ENCODE measurements at regions not wholly inside any gene's neighbourhood (a gene's known extent, or its start where the extent isn't known, plus 50 kb on each side); places are given as distances from the start of the nearest gene placed in this dataset.

DNA sequence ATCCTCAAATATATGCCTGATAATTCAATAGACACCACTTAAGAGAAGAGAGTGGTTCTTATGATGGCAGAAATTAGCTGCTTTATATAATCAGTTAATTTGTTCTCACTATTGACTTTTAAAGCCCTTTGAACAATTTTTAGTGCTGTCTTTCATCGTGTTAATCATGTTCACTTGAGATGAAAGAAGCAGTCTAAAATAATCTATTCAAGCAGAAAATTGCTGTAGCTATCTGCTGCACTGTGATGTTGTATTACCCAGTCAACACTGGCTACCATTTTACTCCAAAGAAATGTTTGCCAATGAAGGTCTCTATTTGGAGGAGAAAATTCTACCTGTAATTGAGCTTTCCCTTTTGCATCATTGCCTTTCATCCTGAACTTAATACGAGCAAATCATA lies 459.8 kb upstream of the FSIP2 start:
- no peak for TF ChIP-seq CEBPB (IDR thresholded peaks at IDR 0.05)
- TF ChIP-seq TCF12 (IDR thresholded peaks at IDR 0.05; ENCODE audit: low read depth), result no peak
- TF ChIP-seq, protein P1, sequence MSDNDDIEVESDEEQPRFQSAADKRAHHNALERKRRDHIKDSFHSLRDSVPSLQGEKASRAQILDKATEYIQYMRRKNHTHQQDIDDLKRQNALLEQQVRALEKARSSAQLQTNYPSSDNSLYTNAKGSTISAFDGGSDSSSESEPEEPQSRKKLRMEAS (IDR thresholded peaks at IDR 0.05), result no peak
- no peak for TF ChIP-seq NFIC (IDR thresholded peaks at IDR 0.05)
- TF ChIP-seq RAD21 (IDR thresholded peaks at IDR 0.05; ENCODE audit: low read depth), result no peak

DNA sequence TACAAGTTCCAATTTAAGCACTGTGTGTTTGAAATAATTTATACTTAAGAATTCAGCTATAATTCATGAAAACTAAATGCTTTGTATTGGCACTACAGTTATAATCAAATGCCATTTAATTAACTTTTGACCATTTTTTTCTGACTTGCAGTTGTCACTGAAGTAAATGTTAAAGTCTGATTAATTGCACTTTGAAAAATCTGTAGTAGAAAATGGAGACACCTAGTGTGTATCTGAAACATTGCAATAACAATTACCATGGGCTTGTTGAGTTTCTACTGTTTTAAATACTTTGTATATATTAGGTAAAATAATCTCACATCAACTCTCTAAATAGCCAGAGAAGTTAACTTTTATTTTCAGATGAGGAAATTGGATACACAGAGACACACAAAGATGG lies 458.6 kb upstream of the FSIP2 start:
- TF ChIP-seq CREB1 (IDR thresholded peaks at IDR 0.05; ENCODE audit: low read depth), result no peak
- peak; percentile 50 for TF ChIP-seq RAD21 (IDR thresholded peaks at IDR 0.05; ENCODE audit: low read depth)

DNA sequence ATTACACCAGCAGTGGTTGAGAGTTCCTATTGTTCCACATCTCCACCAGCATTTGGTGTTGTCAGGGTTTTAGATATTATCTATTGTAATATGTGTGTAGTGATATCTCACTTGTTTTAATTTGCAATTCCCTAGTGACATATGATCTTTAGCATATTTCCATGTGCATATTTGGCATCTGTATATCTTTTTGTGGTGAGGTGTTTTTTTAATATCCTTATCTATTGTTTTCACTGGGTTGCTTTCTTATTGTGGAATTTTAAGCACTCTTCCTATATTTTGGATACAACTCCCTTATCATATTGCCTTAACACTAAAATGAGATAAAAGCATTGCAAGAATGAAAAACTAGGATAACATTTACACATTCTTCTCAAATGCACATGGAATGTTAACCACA lies 453.9 kb upstream of the FSIP2 start:
- no peak for TF ChIP-seq TAF1 (IDR thresholded peaks at IDR 0.05; ENCODE audit: low read depth)
- TF ChIP-seq ZBTB7A (IDR thresholded peaks at IDR 0.05; ENCODE audit: low read depth), result no peak
- no peak for TF ChIP-seq EGR1 (IDR thresholded peaks at IDR 0.05)
- TF ChIP-seq FOXM1 (IDR thresholded peaks at IDR 0.05; ENCODE audit: borderline replicate concordance, low read depth), result no peak
- TF ChIP-seq CEBPB (IDR thresholded peaks at IDR 0.05), result no peak
- TF ChIP-seq TEAD4 (IDR thresholded peaks at IDR 0.05), result no peak
- TF ChIP-seq NFIC (IDR thresholded peaks at IDR 0.05), result no peak
- TF ChIP-seq, protein P2, sequence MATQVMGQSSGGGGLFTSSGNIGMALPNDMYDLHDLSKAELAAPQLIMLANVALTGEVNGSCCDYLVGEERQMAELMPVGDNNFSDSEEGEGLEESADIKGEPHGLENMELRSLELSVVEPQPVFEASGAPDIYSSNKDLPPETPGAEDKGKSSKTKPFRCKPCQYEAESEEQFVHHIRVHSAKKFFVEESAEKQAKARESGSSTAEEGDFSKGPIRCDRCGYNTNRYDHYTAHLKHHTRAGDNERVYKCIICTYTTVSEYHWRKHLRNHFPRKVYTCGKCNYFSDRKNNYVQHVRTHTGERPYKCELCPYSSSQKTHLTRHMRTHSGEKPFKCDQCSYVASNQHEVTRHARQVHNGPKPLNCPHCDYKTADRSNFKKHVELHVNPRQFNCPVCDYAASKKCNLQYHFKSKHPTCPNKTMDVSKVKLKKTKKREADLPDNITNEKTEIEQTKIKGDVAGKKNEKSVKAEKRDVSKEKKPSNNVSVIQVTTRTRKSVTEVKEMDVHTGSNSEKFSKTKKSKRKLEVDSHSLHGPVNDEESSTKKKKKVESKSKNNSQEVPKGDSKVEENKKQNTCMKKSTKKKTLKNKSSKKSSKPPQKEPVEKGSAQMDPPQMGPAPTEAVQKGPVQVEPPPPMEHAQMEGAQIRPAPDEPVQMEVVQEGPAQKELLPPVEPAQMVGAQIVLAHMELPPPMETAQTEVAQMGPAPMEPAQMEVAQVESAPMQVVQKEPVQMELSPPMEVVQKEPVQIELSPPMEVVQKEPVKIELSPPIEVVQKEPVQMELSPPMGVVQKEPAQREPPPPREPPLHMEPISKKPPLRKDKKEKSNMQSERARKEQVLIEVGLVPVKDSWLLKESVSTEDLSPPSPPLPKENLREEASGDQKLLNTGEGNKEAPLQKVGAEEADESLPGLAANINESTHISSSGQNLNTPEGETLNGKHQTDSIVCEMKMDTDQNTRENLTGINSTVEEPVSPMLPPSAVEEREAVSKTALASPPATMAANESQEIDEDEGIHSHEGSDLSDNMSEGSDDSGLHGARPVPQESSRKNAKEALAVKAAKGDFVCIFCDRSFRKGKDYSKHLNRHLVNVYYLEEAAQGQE (IDR thresholded peaks at IDR 0.05; ENCODE audit: low read depth), result no peak
- TF ChIP-seq EP300 (IDR thresholded peaks at IDR 0.05; ENCODE audit: borderline replicate concordance), result no peak
- TF ChIP-seq, protein P1 (IDR thresholded peaks at IDR 0.05), result no peak
- TF ChIP-seq, protein P3, sequence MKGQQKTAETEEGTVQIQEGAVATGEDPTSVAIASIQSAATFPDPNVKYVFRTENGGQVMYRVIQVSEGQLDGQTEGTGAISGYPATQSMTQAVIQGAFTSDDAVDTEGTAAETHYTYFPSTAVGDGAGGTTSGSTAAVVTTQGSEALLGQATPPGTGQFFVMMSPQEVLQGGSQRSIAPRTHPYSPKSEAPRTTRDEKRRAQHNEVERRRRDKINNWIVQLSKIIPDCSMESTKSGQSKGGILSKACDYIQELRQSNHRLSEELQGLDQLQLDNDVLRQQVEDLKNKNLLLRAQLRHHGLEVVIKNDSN (IDR thresholded peaks at IDR 0.05), result no peak
- TF ChIP-seq TCF12 (IDR thresholded peaks at IDR 0.05; ENCODE audit: low read depth), result no peak

DNA sequence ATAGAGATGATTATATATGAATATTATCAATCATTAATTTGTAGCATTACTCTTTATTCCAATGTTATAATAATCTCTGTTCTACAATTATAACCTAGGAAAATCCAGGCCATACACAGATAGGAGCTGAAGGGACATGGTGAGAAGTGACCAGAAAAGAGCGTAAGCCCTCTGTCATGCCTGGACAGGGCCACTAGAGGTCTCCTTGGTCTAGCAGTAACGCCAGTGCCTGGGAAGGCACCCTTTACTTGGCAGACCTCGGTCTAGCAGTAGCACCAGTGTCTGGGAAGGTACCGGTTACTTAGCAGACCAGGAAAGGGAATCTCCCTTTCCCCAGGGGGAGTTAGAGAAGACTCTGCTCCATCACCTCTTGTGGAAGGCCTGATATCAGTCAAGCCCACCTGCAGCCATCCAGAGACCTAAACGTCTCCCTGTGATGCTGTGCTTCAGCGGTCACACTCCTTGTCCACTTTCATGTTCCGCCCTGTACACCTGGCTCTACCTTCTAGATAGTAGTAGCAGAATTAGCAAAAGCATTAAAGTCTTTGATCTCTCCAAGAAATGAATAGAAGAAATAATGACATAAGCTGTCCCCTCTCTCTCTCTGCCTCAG lies 447.5 kb upstream of the FSIP2 start:
- TF ChIP-seq EGR1 (IDR thresholded peaks at IDR 0.05), result no peak
- TF ChIP-seq RAD21 (IDR thresholded peaks at IDR 0.05; ENCODE audit: low read depth), result peak; percentile 82
- TF ChIP-seq, protein P2 (IDR thresholded peaks at IDR 0.05; ENCODE audit: low read depth), result no peak

DNA sequence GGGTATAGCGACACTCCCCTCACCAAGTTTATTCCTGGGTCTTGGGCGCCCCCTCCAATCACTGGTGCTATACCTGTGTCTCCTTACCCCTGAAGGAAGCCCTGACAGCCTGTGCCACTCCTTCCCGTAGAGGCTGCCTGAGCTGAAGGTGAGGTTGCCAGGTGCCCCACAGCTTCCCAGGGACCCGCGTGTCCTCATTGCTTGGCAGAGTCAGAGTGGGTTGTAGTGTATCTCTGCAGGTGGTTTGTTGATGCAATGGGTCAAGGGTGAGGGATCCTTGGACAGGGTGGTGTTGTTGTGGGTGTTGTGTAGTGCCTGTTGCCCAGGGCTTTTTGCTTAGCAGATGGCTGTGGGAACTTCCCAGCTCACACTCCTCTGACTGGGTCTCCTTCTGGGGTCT lies 438.7 kb upstream of the FSIP2 start:
- TF ChIP-seq RAD21 (IDR thresholded peaks at IDR 0.05; ENCODE audit: low read depth), result no peak
- TF ChIP-seq TAF1 (IDR thresholded peaks at IDR 0.05; ENCODE audit: low read depth), result no peak
- no peak for TF ChIP-seq EP300 (IDR thresholded peaks at IDR 0.05; ENCODE audit: borderline replicate concordance)
- no peak for TF ChIP-seq TEAD4 (IDR thresholded peaks at IDR 0.05)
- TF ChIP-seq TCF12 (IDR thresholded peaks at IDR 0.05; ENCODE audit: low read depth), result no peak
- TF ChIP-seq, protein P1 (IDR thresholded peaks at IDR 0.05), result no peak
- TF ChIP-seq, protein P2 (IDR thresholded peaks at IDR 0.05; ENCODE audit: low read depth), result no peak
- TF ChIP-seq CEBPB (IDR thresholded peaks at IDR 0.05), result no peak
- TF ChIP-seq ZBTB7A (IDR thresholded peaks at IDR 0.05; ENCODE audit: low read depth), result no peak
- TF ChIP-seq CREB1 (IDR thresholded peaks at IDR 0.05; ENCODE audit: low read depth), result no peak
- TF ChIP-seq, protein P3 (IDR thresholded peaks at IDR 0.05), result no peak
- no peak for TF ChIP-seq EGR1 (IDR thresholded peaks at IDR 0.05)
- TF ChIP-seq NFIC (IDR thresholded peaks at IDR 0.05), result no peak
- TF ChIP-seq YY1 (IDR thresholded peaks at IDR 0.05; ENCODE audit: low read depth), result no peak
- TF ChIP-seq FOXM1 (IDR thresholded peaks at IDR 0.05; ENCODE audit: borderline replicate concordance, low read depth), result no peak

Measured in Ishikawa (cell line).